ENCODE measurements at regions not wholly inside any gene's neighbourhood (a gene's known extent, or its start where the extent isn't known, plus 50 kb on each side); places are given as distances from the start of the nearest gene placed in this dataset.
"Not testable (repeated sequence)": the region's sequence is repeated elsewhere in the genome, so short reads cannot be mapped to it uniquely, and the experiment has no call there.

- in situ Hi-C loops (cut with HindIII; ENCODE audit: low pct_unique_long_range_greater_than_20kb, low sequenced_read_pairs), result no loop called here
Observed at GRCh38 chrX:96027407-96027806, 657.2 kb upstream of the DIAPH2 start.

DNA sequence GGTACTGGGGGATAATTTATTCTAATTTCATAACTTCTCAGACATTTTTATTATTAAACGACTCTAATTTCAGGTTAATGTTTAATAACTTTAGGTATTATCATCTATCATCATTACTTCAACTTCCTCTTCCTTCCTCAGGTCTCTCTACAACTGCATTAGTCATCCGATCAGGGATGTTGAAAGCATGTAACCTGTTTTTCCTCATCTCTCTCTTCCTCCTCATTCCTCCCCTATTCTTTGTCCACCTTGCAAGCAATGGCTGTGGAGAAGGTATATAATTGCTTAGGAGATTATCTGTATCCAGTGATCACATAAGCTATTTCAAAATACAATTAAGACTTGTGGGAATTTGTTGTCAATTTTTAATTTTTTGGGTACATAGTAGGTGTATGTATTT is 632.6 kb upstream of the DIAPH2 start:
- in situ Hi-C loops (cut with HindIII; ENCODE audit: low pct_unique_long_range_greater_than_20kb, low sequenced_read_pairs), result no loop called here
- DNase-seq (ENCODE audit: low read depth, low spot score), result no peak

More at GRCh38 chrX:96027407-96027806, 657.2 kb upstream of the DIAPH2 start:
- DNase-seq (ENCODE audit: low read depth, low spot score), result no peak

- in situ Hi-C loops (cut with HindIII; ENCODE audit: low pct_unique_long_range_greater_than_20kb, low sequenced_read_pairs), result no loop called here
- no peak for DNase-seq (ENCODE audit: low read depth, low spot score)
Observed at GRCh38 chrX:96081891-96082290, 602.8 kb upstream of the DIAPH2 start.

DNA sequence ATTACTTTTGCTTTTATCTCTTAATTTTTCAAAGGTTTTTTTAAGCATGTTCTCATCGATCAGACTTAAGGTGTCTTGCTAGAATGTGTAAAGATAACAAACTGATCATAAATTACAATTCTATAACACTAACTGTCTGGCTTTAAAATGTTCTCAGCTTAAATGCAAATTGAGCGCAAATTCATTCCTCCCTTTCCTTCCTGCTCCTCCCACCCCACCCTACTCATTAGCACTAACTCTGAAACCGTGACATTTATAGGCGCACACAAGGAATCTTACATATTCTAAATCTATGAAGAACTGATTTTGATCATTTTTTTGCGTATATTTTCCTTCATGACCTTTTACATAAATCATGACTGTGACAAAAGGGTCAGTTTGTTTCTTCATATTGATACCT is 590.0 kb upstream of the DIAPH2 start:
- no peak for DNase-seq (ENCODE audit: low read depth, low spot score)

GRCh38 chrX:96098471-96098870 is 586.2 kb upstream of the DIAPH2 start:
- no peak for DNase-seq (ENCODE audit: low read depth, low spot score)
- in situ Hi-C loops (cut with HindIII; ENCODE audit: low pct_unique_long_range_greater_than_20kb, low sequenced_read_pairs), result no loop called here

More for the DNA sequence above, 590.0 kb upstream of the DIAPH2 start:
- in situ Hi-C loops (cut with HindIII; ENCODE audit: low pct_unique_long_range_greater_than_20kb, low sequenced_read_pairs), result no loop called here

DNA sequence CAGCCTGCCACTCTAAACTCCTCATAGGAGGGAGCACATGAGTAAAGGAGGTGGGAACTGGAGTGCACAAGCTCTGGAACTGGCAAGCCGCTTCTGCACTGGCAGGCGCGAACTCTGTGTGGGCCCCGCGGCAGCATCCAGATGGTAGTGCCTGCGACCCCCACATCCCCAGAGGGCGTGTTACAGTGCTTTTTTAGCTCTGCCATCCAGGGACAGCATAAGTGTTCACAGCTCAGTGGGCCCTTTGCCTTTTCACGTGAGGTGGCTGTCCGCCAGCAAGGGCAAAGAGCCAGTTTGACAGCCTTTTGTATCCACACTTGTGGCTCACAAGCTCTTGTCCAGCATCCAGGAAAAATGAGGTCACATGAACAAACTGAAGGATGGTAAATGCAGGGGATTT is 581.6 kb upstream of the DIAPH2 start:
- no peak for DNase-seq (ENCODE audit: low read depth, low spot score)
- in situ Hi-C loops (cut with HindIII; ENCODE audit: low pct_unique_long_range_greater_than_20kb, low sequenced_read_pairs), result no loop called here

DNA sequence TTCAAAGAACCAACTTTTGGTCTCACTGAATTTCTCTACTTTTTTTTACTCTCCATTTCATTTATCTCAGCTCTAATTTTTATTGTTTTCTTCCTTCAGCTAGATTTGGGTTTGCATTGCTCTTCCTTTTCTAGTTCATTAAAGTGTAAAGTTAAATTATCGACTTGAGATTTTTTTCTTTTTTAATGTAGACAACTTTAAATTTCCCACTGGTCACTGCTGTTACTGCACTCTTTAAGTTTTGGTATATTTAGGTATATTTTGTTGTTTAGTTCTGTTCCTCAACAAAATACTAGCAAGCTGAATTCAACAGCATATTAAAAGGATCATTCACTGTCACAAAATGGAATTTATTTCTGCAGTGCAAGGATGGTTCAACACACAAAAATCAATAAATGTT is 572.0 kb upstream of the DIAPH2 start:
- DNase-seq (ENCODE audit: low read depth, low spot score), result no peak
- in situ Hi-C loops (cut with HindIII; ENCODE audit: low pct_unique_long_range_greater_than_20kb, low sequenced_read_pairs), result no loop called here

DNA sequence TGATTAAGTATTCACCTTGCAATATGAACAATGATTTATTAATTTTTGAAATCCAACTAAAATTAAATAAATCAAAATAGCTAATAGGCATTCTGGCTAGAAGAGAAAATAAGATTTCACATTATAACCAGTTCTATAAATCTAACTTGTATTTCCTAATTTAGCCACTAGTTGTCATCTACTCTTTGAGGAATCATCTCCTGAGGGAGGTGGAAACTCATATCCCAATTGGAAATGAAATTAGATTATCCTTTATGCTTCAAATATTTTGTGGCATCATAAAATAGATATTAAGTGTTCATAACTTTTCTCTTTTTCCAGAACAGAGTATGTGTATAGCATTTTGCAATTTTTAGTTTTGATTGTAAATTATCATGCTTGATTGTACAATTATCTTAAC is 558.5 kb upstream of the DIAPH2 start:
- DNase-seq (ENCODE audit: low read depth, low spot score), result peak; percentile 7
- in situ Hi-C loops (cut with HindIII; ENCODE audit: low pct_unique_long_range_greater_than_20kb, low sequenced_read_pairs), result no loop called here

DNA sequence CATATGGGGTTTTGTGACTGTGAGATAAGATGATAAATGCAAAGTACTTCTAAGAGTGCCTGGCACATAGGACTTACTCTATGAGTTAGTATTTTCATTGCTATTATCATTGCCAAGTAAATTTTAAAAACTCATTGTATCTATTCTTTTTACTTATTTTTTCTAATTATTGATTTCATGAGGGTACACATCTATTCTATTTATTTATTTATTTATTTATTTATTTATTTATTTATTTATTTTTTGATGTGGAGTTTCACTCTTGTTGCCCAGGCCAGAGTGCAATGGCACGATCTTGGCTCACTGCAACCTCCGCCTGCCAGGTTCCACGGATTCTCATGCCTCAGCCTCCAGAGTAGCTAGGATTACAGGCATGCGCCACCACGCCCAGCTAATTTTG is 556.6 kb upstream of the DIAPH2 start:
- in situ Hi-C loops (cut with HindIII; ENCODE audit: low pct_unique_long_range_greater_than_20kb, low sequenced_read_pairs); DNase-seq (ENCODE audit: low read depth, low spot score): not testable (repeated sequence)

- in situ Hi-C loops (cut with HindIII; ENCODE audit: low pct_unique_long_range_greater_than_20kb, low sequenced_read_pairs), result no loop called here
- DNase-seq (ENCODE audit: low read depth, low spot score), result no peak
Observed at GRCh38 chrX:96140796-96141195, 543.8 kb upstream of the DIAPH2 start.

- DNase-seq (ENCODE audit: low read depth, low spot score), result no peak
- in situ Hi-C loops (cut with HindIII; ENCODE audit: low pct_unique_long_range_greater_than_20kb, low sequenced_read_pairs), result no loop called here
Observed at GRCh38 chrX:96147681-96148080, 537.0 kb upstream of the DIAPH2 start.

DNA sequence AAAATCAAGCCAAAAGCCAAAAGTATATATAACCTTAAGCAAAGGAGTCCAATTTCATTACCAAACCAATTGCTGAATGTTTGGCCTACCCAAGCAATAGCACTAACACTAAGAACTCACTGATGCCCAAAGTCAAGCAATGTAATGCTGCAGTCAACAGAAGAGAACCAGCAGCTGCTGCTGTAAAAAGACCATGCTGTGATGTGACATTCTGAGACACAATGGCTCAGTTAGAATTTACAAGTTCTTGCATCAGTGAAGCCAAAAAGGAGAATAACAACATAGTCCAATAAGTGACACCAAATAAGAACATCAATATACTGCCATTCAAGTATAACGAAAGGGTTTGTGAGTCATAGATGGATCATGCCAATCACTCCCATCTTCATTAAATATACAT is 514.0 kb upstream of the DIAPH2 start:
- in situ Hi-C loops (cut with HindIII; ENCODE audit: low pct_unique_long_range_greater_than_20kb, low sequenced_read_pairs), result no loop called here

GRCh38 chrX:96176921-96177320 is 507.7 kb upstream of the DIAPH2 start:
- in situ Hi-C loops (cut with HindIII; ENCODE audit: low pct_unique_long_range_greater_than_20kb, low sequenced_read_pairs), result no loop called here
- DNase-seq (ENCODE audit: low read depth, low spot score), result no peak

More for the DNA sequence above, 514.0 kb upstream of the DIAPH2 start:
- peak; percentile 1 for DNase-seq (ENCODE audit: low read depth, low spot score)

DNA sequence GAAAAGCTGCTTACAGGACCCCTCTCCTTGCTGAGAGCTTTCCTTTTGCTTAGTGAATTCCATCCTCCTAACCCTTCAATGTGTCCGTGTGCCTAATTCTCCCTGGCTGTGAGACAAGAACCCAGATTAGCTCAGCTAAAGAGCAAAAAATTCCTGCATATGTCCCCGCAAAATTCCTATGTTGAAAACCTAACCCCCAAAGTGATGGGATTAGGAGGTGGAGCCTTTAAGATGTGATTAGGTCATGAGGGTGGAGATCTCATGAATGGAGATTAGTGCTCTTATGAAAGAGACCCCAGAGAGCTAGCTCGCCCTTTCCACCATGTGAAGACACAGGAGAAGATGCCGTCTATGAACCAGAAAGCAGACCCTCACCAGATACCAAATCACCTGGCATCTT is 503.0 kb upstream of the DIAPH2 start:
- in situ Hi-C loops (cut with HindIII; ENCODE audit: low pct_unique_long_range_greater_than_20kb, low sequenced_read_pairs), result no loop called here
- DNase-seq (ENCODE audit: low read depth, low spot score), result no peak

GRCh38 chrX:96182366-96182765 is 502.3 kb upstream of the DIAPH2 start:
- in situ Hi-C loops (cut with HindIII; ENCODE audit: low pct_unique_long_range_greater_than_20kb, low sequenced_read_pairs), result no loop called here
- peak; percentile 71 for DNase-seq (ENCODE audit: low read depth, low spot score)

GRCh38 chrX:96183391-96183790 is 501.3 kb upstream of the DIAPH2 start:
- in situ Hi-C loops (cut with HindIII; ENCODE audit: low pct_unique_long_range_greater_than_20kb, low sequenced_read_pairs), result no loop called here
- DNase-seq (ENCODE audit: low read depth, low spot score), result no peak

- in situ Hi-C loops (cut with HindIII; ENCODE audit: low pct_unique_long_range_greater_than_20kb, low sequenced_read_pairs), result no loop called here
Observed at GRCh38 chrX:96183843-96184242, 500.8 kb upstream of the DIAPH2 start.

DNA sequence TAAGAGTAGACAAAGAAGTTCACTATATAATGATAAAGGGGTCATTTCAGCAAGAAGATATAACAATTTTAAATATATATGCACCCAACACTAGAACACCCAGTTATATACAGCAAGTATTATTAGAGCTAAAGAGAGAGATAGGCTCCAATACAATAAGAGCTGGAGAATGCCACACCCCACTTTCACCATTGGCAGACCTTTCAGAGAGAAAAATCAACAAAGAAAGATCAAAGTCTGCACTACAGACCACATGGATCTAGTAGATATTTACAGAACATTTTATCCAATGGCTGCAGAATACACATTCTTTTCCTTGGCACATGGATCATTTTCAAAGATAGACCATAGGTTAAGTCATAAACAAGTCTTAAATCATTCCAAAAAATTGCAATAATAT is 479.7 kb upstream of the DIAPH2 start:
- no peak for DNase-seq (ENCODE audit: low read depth, low spot score)
- in situ Hi-C loops (cut with HindIII; ENCODE audit: low pct_unique_long_range_greater_than_20kb, low sequenced_read_pairs), result no loop called here

More at GRCh38 chrX:96183843-96184242, 500.8 kb upstream of the DIAPH2 start:
- DNase-seq (ENCODE audit: low read depth, low spot score), result peak; percentile 45

DNA sequence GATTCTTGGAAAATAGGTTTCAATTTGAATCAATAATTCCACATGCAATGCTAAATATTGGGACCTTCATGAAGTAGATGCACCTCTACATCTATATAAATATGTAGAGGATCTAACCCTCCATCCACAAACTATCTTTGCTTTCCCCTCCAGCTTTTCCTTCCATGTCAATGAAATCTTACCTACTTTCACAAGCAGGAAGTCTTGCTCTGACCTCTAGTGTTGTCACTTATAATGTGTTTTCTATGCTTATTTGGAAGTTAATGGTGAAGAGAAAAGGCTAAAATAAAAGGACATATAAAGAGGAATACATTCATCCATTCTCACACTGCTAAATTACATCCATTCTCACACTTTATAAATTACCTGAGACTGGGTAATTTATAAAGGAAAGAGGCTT is 472.7 kb upstream of the DIAPH2 start:
- in situ Hi-C loops (cut with HindIII; ENCODE audit: low pct_unique_long_range_greater_than_20kb, low sequenced_read_pairs), result no loop called here
- no peak for DNase-seq (ENCODE audit: low read depth, low spot score)

- in situ Hi-C loops (cut with HindIII; ENCODE audit: low pct_unique_long_range_greater_than_20kb, low sequenced_read_pairs); DNase-seq (ENCODE audit: low read depth, low spot score): not testable (repeated sequence)
Observed at GRCh38 chrX:96214681-96215080, 470.0 kb upstream of the DIAPH2 start.
